ENCODE measurements at regions not wholly inside any gene's neighbourhood (a gene's known extent, or its start where the extent isn't known, plus 50 kb on each side); places are given as distances from the start of the nearest gene placed in this dataset.
A peak's percentile ranks its signal among the peaks of the same experiment; 100 is the strongest.

GRCh38 chr14:30330445-30330844, 228.5 kb upstream of the G2E3 start:
- peak; percentile 72 for TF ChIP-seq CTCF (IDR thresholded peaks at IDR 0.05)
- TF ChIP-seq ZFX (IDR thresholded peaks at IDR 0.05; ENCODE audit: borderline replicate concordance): no peak
